Stimulated activated CD8-positive, alpha-beta memory T cell treated with anti-CD3 and anti-CD28 coated beads, Interleukin-7, amount 100 ng/mL, for 24 hours (primary cell): ENCODE measurements at regions not wholly inside any gene's neighbourhood (a gene's known extent, or its start where the extent isn't known, plus 50 kb on each side); places are given as distances from the start of the nearest gene placed in this dataset.

Experiments used
- DNase-seq: peaks from one replicate; pipeline ENCODE4 v3.0.0-alpha.2; 2020; ENCODE audit warnings: low read depth

- DNase-seq, result no peak
Measured at GRCh38 chr2:128778843-128779242, 460.2 kb upstream of the HS6ST1 start.

GRCh38 chr2:128779301-128780095 is 460.8 kb upstream of the HS6ST1 start:
- DNase-seq, result no peak

GRCh38 chr2:128780434-128781080 is 461.9 kb upstream of the HS6ST1 start:
- no peak for DNase-seq

DNA sequence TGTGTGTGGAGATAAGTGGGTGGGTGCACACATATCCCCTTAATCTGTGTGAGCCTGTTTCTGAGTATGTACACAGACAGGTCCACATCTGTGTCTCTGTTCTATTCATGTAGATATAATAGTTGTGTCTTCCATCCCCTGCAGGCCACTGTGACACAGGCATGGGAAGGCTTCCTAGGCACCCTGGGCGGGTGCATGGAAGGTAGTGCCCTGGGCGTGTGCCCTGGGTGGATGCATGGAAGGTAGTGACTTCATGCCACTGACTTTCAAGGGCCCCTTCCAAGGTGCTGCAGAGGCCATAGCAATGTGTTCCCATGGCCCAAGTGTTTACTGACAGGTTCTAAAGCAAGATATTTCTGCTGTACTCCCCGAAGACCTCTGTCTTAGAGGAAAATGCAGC is 462.5 kb upstream of the HS6ST1 start:
- no peak for DNase-seq

DNA sequence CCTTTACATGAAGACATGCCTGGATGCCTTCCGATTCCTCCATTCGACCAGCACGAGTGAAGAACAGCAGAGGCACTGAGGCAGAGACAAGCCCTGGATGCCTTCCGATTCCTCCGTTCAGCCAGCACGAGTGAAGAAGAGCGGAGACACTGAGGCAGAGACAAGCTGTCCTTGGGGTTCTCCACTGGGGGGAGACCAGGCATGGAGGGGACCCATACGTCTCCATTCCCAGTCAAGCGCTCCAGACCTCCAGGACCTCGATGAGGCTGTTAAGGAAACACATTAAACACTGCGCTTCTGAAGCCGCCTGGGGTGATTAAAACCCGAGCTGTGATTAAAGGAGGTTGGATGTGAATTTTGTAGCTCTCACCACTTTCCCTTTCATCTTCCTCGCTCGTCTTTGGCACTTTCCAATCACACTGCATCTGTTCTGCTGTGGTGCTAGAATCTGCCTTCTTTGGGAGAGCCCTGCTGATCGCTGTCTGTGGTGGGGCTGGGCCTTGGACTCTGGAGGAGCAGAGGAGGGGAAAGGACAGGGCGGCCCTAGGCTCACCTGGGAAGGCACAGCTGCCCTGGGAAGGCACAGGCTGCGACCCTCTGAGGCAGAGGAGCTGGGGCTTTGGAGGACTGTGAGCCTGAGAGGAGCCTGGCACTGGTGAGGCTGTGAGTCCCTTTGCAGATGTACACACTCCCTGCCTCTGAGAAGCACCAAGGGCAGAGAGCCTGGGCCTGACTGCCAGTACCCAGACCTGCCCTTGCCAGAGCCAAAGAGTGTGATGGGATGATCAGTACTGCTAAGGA is 463.1 kb upstream of the HS6ST1 start:
- DNase-seq, result no peak

DNA sequence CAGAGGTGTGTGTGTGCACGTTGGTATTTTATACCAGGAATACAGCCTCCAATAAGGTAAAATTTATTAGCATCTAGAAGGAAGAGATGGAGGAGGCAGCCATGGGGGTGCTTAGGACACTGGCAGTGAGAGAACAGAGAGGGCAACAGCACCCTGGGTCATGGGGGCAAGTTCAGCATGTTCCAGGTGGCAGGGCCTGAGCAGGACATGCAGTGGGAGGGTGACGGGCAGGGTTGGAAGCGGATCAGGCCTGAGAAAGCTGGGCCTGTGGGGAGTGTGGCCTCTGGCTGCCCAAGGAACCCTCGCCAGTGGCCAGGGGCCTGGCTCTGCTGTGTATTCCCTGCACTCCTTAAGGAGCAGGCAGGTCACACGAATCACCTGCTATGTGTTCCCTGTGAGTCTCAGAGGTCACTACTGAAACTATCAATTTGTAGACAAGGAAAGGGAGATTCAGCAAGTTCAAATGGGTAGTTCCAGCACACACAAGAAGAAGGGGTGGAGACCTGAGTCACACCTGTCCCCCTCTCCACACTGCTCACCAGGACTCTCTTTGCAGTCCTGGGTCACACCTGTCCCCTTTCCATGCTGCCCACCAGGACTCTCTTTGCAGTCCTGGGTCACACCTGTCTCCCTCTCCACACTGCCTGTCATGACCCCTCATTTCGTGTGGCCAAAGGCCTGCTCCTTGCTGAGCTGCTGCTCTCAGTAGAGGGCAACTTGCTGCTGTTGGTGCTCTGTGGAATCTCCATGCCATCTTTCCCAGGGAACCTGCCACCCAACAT is 463.9 kb upstream of the HS6ST1 start:
- DNase-seq, result no peak

GRCh38 chr2:128783193-128783671 is 464.6 kb upstream of the HS6ST1 start:
- DNase-seq, result no peak

- DNase-seq, result no peak
Measured at GRCh38 chr2:128783896-128784295, 465.2 kb upstream of the HS6ST1 start.

DNA sequence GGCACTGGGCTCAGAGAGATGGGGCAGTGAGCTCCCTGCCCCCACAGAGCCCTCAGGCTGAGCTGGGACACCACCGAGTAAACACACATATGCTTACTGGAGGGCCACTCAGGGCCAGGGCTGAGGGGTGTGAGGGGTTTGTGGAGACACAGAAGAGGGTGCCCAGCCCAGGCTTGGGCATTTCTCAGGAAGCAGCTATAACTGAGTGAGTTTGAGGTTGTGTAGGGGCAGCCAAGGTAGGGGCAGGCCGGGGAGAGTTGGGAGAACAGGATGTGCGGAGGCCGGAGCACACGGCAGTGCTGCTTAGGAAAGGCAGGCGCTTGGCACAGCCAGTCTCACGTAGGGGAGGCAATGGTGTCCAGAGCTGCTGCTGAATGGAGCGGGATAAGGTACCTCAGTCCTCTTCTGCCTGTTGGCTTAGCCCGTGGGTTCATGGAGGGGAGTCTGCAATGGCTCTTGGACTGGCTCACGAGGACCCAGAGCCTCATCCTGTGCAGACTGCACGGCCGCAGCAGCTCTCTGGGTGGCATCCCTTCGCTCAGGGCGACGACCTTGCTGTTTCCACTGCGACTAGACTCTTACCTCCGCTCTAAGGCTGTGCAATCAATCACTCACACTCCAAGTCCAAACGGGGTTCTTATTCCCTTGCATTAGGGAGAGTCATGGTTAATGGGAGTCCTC is 466.1 kb upstream of the HS6ST1 start:
- DNase-seq, result no peak

DNA sequence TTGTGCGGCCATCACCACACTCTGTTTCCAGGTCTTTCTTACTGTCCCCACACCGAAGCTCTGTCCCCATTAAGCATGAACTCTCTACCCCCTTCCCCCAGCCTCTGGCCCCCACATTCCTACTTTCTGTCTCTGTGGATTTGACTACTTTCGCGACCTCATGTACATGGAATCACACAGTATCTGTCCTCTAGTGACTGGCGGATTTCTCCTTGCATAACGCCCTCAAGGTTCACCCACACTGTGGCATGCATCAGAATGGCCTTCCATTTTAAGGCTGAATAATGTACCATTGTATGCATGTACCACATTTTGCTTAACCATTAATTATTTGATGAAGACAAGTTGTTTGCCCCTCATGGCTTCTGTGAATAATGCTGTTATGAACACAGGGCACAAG is 467.6 kb upstream of the HS6ST1 start:
- no peak for DNase-seq

GRCh38 chr2:128786741-128787478 is 468.2 kb upstream of the HS6ST1 start:
- no peak for DNase-seq

- no peak for DNase-seq
Measured at GRCh38 chr2:128787616-128788015, 468.9 kb upstream of the HS6ST1 start.

DNA sequence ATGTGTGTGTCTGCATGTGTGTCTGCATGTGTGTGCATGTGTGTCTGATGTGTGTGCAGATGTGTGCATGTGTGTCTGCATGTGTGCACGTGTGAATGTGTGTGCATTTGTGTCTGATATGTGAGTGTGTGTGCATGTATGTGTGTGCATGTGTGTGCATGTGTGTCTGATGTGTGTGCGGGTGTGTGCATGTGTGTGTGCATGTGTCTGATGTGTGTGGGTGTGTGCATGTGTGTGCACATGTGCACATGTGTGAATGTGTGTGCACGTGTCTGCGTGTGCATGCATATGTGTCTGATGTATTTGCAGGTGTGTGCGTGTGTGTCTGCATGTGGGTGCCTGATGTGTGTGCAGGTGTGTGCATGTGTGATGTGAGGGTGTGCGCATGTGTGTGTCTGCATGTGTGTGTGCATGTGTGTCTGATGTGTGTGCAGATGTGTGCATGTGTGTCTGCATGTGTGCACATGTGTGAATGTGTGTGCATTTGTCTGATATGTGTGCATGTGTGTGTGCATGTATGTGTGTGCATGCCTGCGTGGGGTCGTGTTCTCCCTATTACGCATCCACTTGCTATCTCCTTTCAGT is 470.1 kb upstream of the HS6ST1 start:
- no peak for DNase-seq

DNA sequence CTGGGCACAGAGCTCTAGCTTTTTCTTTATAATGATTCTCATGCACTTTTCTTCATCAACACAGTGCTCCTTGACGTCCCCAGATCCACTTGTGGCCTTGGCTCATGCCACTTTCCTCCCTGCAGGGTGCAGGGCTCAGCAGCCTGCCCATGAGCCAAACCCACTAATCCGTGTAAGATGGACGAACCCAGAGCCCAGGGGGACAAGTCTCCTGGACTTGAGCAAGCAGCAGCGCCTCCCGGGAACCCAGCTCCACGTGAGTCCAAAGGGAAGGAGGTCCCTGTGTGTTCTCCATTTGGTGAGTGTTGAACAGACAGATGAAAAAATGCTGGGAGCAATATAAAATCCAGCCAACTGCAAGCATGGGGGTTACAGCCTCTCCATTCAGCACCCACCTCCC is 470.6 kb upstream of the HS6ST1 start:
- DNase-seq, result no peak

DNA sequence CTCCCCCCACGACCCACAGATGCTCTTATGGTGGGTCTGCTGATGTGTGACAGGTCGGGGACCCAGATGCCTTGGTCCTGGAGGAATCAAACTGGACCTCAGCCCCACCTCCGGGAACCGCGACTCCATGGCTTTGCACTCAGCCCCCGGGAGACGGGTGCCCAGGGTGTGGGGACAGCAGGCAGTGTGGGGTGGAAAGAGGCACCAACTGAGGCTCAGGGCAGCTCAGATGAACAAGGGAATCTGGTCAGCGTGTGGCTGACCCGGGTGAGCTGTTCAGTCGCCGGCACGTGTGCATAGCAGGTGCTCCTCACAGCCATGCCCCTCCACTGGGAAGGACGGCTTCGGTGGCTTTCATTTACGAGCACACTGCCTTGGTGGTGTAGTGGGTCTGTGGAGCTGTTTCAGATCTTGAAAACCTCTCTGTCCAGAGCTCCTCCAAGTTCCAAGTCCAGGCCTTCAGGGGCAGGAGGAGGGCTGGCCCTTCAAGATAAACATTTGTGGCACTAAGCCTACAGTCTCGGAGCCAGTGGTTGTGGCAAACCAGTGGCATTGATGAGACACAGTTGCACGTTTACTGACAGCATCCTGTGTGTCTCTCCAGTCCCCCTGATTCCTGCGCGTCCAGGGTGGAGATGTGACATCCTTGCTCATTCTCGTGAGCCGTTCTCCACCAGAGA is 471.2 kb upstream of the HS6ST1 start:
- DNase-seq, result no peak

DNA sequence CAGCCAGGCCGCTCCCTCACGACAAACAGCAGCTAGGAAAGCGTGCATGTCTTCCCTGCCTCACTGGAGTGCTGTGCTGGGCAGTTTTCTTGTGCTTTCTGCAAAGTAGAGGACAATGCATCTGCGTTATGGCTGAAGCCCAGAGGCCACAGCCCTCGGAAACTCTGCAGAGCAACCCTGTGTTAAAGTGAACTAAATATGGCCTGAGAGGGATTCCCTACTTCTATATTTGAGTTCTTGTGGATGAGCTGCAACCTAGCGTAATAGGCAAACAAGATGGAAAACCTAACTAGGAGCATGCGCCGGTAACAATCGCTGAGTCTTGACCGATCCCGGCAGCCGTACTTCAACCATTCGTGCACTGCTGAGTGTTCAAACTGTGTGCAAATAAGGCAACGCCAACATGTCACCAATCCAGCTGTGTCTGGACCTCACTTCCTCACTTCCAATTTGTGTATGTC is 471.9 kb upstream of the HS6ST1 start:
- no peak for DNase-seq

DNA sequence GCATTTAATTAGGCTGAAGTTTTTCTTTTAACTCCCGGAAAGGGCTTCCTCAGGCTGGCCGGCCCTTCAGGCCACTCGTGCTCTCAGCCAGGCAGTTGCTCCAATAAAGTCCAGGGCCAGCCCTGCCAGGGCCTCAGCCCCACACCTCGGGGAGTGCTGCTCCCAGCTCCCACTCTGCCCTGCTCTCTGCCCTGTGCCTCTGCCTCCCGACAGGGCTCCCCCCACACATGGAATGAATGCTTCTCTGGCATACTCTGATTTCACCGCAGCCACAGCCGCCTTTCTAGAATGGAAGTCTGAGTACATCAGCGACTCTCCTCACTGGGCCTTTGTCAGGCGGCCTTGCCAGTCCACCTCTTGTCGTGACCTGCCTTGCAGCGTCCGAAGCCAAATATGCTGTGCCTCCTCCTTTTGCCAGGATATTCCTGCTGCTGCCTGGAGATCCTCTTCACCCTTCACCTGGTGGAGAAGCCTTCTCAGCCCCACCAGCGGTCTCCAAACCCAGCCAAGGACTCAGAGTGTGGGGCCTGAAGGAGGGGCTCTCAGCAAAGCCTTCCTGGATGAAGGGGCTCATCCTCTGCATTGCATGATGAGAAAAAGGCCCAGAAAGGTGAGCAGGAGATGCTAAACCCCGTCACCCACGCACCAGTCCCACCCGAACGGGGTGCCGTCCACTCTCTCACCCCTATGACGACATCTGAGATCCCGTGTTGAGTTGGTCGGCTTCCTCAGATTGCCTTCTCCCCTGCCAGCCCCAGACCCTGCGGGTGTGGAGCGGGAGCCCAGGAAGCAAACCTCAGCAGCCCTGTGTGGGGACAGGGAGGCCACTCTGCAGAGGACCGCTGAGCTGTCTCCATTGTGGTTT is 472.7 kb upstream of the HS6ST1 start:
- no peak for DNase-seq

DNA sequence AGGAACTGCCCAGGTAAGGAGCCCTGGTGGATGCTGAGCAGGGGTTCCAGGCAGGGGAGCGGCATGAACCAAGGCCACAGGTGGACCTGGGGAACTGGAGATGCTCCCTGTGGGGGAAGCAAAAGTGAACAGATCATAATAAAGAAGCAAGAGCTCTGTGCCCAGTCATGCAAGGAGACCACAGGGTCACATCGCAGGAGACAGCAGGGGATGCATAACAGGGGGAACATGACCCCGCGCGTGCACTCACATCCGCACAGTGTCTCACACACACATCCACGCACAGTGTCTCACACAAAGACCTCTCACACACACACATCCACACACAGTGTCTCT is 473.3 kb upstream of the HS6ST1 start:
- no peak for DNase-seq
